Cardiac septum (tissue), 1 donor: ENCODE measurements at regions not wholly inside any gene's neighbourhood (a gene's known extent, or its start where the extent isn't known, plus 50 kb on each side); places are given as distances from the start of the nearest gene placed in this dataset.

Experiments
- DNase-seq: peaks from one replicate; pipeline ENCODE4 v3.0.0-alpha.2; 2020; ENCODE audit warnings: low spot score
- intact Hi-C: fragments of 100-400 bp; cut with DNase I; formaldehyde crosslinking; loops from one replicate; pipeline ENCODE4 v1.14.0; 2022
- donor health status: DM: no; HTN: no; CAD: no.

GRCh38 chr16:59216291-59216690, 482.2 kb upstream of the GOT2 start:
- intact Hi-C loops = no loop called here
- DNase-seq = no peak

GRCh38 chr16:59214455-59214854, 480.3 kb upstream of the GOT2 start:
- DNase-seq = no peak
- intact Hi-C loops = no loop called here

GRCh38 chr16:59213952-59214351, 479.8 kb upstream of the GOT2 start:
- intact Hi-C loops = no loop called here
- DNase-seq = no peak

- intact Hi-C loops = no loop called here
- no peak for DNase-seq
Observed at GRCh38 chr16:59212492-59213024, 478.4 kb upstream of the GOT2 start.

GRCh38 chr16:59210955-59211541, 476.9 kb upstream of the GOT2 start:
- intact Hi-C loops = no loop called here
- no peak for DNase-seq

GRCh38 chr16:59205403-59205802, 471.3 kb upstream of the GOT2 start:
- intact Hi-C loops = no loop called here
- no peak for DNase-seq

- intact Hi-C loops = no loop called here
- DNase-seq = no peak
Observed at GRCh38 chr16:59204589-59204988, 470.5 kb upstream of the GOT2 start.

GRCh38 chr16:59202233-59202862, 468.2 kb upstream of the GOT2 start:
- DNase-seq = no peak
- intact Hi-C loops = no loop called here

GRCh38 chr16:59201821-59202220, 467.7 kb upstream of the GOT2 start:
- DNase-seq = no peak
- intact Hi-C loops = no loop called here

- DNase-seq = no peak
- intact Hi-C loops = no loop called here
Observed at GRCh38 chr16:59201160-59201559, 467.0 kb upstream of the GOT2 start.

GRCh38 chr16:59198487-59198886, 464.4 kb upstream of the GOT2 start:
- no peak for DNase-seq
- intact Hi-C loops = no loop called here

- intact Hi-C loops = no loop called here
- DNase-seq = no peak
Observed at GRCh38 chr16:59195242-59195641, 461.1 kb upstream of the GOT2 start.

- DNase-seq = no peak
- intact Hi-C loops = no loop called here
Observed at GRCh38 chr16:59193637-59194036, 459.5 kb upstream of the GOT2 start.

- intact Hi-C loops = no loop called here
- DNase-seq = no peak
Observed at GRCh38 chr16:59192551-59193199, 458.6 kb upstream of the GOT2 start.

GRCh38 chr16:59190731-59191130, 456.6 kb upstream of the GOT2 start:
- DNase-seq = no peak
- intact Hi-C loops = no loop called here

GRCh38 chr16:59188029-59188428, 453.9 kb upstream of the GOT2 start:
- intact Hi-C loops = no loop called here

GRCh38 chr16:59181821-59182420, 447.8 kb upstream of the GOT2 start:
- DNase-seq = no peak
- intact Hi-C loops = no loop called here

More at GRCh38 chr16:59188029-59188428, 453.9 kb upstream of the GOT2 start:
- no peak for DNase-seq

GRCh38 chr16:59180083-59180476, 446.0 kb upstream of the GOT2 start:
- intact Hi-C loops = no loop called here
- DNase-seq = no peak

- DNase-seq = no peak
- intact Hi-C loops = no loop called here
Observed at GRCh38 chr16:59179446-59180082, 445.4 kb upstream of the GOT2 start.

GRCh38 chr16:59173408-59173831, 439.3 kb upstream of the GOT2 start:
- intact Hi-C loops = no loop called here
- no peak for DNase-seq
